CD4-positive, alpha-beta T cell treated with Interleukin-10 for 1 hour (primary cell): ENCODE measurements at regions not wholly inside any gene's neighbourhood (a gene's known extent, or its start where the extent isn't known, plus 50 kb on each side); places are given as distances from the start of the nearest gene placed in this dataset.
"Not testable (repeated sequence)": the region's sequence is repeated elsewhere in the genome, so short reads cannot be mapped to it uniquely, and the experiment has no call there.

Experiments
- DNase-seq: peaks from one replicate; pipeline ENCODE4 v3.0.0-alpha.2; 2020

DNA sequence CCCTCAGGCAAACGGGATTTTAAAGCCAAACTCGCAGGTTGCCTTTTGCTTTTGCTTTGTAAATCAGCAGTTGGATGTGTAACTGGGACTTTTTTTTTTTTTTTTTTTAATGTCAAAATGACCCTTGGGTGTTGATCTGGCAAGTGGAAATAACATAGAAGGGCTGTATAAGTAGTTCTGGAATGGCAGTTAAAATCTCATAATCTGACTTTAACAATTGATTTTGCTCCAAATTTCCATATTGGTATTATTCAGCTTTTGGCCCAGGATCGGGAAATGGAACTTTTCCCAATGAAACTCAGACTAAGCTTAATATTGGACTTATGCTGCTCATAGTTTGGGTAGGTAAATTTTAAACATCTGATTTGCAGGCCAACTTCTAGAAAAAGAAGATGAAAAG is 346.8 kb upstream of the NUDT12 start:
- DNase-seq: no peak

- no peak for DNase-seq
These were observed 345.9 kb upstream of the NUDT12 start for GRCh38 chr5:103908336-103909080.

GRCh38 chr5:103907001-103907400 is 344.4 kb upstream of the NUDT12 start:
- no peak for DNase-seq

- no peak for DNase-seq
These were observed 342.1 kb upstream of the NUDT12 start for GRCh38 chr5:103904651-103905050.

GRCh38 chr5:103902893-103903292 is 340.3 kb upstream of the NUDT12 start:
- DNase-seq: no peak

- no peak for DNase-seq
These were observed 339.3 kb upstream of the NUDT12 start for GRCh38 chr5:103901885-103902284.

DNA sequence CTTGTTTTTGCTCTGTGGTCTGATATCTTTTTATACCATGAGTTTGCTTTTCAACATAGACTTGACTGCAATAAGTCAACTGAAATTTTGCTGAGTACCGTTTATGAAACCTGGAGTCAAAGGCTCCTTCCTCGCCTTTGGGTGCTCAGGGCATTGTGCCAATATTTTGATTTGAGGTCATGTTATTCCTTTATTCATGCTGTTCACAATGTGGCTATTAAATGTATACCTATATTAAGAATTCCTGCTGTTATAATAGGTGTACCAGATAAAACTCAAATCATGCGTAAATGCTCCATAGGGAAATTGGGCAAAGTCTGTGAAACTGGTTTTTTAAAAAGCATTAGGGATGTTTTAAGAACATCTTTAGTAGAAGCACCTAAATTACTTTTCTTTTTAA is 334.0 kb upstream of the NUDT12 start:
- DNase-seq: no peak

DNA sequence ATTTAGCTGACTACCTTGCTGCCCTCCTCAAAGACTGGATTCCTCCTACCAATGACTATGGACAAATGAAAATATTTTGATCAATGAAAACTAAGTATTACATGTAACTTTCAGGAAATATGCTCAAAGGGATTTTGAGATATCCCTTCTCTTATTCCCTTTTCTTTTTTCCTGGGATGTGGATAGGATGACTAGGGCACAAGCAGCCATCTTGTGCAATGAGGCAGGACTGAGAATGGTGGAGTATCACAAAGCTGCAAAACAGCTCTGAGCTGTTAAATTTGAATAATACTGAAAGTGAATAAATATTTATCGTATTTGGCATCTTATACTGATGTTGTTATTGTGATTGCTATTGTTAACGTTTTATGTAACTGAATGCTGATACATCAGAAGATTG is 333.1 kb upstream of the NUDT12 start:
- DNase-seq: no peak

DNA sequence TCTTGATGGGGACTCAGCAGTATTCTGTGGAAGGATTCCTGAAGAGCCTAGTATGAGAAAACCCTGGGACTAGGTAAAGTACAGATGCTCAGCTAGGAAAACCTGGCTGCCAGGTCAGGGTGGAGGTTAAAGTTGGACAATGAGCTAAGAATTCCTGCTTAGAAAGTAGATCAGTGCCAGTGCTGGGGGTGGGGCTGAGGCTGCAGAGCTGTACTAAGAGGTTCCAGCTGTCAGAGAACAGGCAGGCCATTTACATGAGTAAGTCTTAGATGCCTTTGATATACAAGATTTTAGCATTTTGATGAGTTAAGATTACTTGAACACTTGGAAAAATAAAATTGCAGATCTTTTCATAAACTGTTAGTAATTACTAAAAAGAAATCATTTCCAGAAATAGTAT is 332.3 kb upstream of the NUDT12 start:
- no peak for DNase-seq

GRCh38 chr5:103891151-103891550 is 328.6 kb upstream of the NUDT12 start:
- DNase-seq: no peak

DNA sequence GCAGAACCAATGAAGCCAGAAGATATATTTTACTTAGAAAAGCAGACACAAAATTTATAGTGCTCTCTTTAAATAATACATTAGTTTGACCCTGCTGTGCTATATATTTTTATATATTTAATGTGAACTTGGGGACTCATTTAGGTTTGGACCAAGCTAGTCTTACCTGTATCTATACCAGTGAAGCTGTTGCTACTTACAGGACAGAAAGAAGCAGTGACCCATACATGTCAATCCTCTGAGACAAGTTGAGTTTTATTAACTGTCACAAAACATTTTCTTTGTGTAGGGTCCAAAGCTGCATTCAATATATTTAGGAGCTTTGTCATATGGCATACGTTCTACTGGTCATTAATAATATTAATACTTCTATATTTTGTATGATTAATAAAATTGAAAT is 327.7 kb upstream of the NUDT12 start:
- no peak for DNase-seq

- no peak for DNase-seq
These were observed 327.1 kb upstream of the NUDT12 start for GRCh38 chr5:103889500-103890209.

GRCh38 chr5:103886826-103887225 is 324.2 kb upstream of the NUDT12 start:
- no peak for DNase-seq

- DNase-seq: no peak
These were observed 320.6 kb upstream of the NUDT12 start for GRCh38 chr5:103883143-103883542.

- DNase-seq: no peak
These were observed 319.0 kb upstream of the NUDT12 start for GRCh38 chr5:103881560-103881959.

DNA sequence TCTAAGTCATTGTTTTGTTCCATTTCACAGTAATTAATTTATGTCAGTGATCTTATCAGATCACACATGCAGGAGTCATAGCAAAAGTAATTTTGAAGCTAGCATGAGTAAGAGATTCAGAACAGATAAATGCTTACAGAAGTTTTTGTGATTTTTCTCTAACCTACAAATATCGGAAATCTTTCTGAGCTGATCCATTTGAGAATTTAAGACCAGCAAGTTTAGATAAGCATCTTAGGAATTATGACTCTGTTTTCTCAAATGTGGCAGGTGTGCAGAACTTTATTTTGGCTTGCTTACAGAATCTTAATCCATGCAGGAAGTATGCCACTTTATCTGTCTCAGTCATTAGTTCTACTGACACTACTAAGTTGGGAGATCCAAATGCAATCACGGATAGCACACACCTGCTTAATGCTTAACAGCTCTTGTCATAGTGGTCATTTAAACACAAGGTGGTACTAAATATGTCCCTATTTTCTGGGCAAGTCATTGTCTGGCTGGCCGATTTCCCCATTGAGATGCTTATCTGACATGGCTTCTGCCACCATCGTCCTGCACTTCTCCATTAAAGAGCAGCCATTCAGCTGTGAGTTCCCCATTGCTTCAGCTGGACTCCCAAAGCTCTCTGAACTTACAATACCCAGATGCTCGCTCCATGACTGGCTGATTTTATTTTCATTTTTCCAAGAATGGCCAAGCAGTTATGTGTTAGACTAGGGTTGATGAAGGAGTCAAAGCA is 305.4 kb upstream of the NUDT12 start:
- DNase-seq: no peak

DNA sequence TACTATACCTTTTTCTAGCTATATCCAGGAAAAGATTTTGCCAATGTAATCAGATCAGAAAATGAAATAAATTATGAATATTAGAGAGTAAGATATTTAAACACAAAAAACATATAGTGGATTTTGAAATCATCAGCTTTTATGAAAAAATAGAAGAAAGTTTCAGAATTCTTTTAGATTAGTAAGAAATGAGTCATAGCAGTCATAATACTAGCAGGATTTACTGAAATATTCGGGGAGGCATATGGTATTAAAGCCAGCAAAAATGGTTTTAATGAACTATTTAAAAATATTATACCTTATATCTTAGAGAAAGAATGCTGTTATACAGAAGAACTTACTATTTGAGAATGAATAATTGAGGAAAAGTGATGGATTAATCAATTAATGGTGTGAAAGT is 303.6 kb upstream of the NUDT12 start:
- no peak for DNase-seq

- DNase-seq: no peak
These were observed 299.8 kb upstream of the NUDT12 start for GRCh38 chr5:103862398-103862797.

DNA sequence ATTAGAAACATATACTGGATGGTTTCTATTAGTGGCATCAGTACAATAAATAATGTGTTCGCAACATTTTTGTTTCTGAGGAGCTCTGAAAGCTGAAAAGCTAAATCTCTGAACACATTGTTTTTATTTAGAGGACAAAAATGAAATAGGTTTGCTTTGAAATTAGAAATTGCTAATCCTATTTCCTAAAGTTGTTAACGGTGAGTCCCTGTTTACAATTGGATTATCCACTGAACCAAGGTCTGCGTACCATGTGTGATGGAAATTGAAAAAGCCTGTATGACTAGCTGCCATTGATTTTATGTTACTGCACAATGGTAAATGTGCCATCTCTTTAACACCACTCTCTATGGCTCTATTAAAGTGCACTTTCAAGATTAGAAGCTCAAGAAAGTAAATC is 297.7 kb upstream of the NUDT12 start:
- no peak for DNase-seq

DNA sequence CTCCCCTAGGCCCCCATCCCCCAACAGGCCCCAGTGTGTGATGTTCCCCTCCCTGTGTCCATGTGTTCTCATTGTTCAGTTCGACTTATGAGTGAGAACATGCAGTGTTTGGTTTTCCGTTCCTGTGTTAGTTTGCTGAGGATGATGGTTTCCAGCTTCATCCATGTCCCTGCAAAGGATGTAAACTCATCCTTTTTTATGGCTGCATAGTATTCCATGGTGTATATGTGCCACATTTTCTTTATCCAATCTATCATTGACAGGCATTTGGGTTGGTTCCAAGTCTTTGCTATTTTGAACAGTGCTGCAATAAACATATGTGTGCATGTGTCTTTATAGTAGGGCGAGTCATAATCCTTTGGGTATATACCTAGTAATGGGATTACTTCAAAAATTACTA is 295.8 kb upstream of the NUDT12 start:
- not testable (repeated sequence) for DNase-seq

DNA sequence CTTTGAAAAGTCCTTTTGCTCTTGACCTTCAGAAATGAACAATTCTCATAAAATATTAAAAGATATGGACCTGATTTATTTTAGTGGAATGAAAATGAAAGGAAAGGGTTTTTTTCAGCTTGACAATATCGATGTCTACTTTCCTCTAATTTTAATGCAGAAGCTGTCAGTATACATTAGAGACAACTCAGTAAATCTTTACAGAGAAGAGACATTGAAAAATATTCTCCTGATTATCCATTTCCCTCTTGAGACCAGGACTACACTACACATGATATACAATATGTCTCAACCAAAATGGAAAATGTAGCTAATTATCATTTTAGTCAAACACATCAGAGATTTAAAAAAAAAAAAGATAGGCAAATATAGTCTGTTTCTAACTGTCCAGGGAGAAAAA is 288.5 kb upstream of the NUDT12 start:
- DNase-seq: no peak

DNA sequence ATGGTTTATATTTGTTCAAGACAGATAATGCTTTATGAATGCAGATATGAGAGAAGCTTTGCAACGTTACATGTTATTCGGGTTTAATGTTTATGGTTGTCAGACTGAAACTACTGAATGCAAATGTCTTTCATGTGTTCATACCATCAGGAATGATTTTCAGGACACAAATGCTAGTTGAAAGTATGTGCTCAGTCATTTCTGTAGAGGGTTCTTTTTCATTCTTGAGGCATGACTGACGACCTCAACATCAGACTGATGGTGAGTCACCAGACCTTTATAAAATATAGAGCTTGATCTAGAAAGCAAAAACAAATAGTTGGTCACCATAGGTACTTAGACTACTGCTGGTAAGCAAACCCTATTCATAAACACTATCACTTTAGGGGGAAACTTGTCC is 287.3 kb upstream of the NUDT12 start:
- no peak for DNase-seq

GRCh38 chr5:103847060-103847459 is 284.5 kb upstream of the NUDT12 start:
- no peak for DNase-seq

- no peak for DNase-seq
These were observed 280.3 kb upstream of the NUDT12 start for GRCh38 chr5:103842936-103843335.
